DOHH2 (cell line): ENCODE measurements at regions not wholly inside any gene's neighbourhood (a gene's known extent, or its start where the extent isn't known, plus 50 kb on each side); places are given as distances from the start of the nearest gene placed in this dataset.

Experiments
- CTCF ChIP-seq: fragments of 200-600 bp; sonication (generic); IDR thresholded peaks from one replicate; pipeline ENCODE4 v1.5.1; 2014; ENCODE audit warnings: antibody characterized with exemption, mild to moderate bottlenecking, low read depth, low read length; ENCODE audit not compliant: poor library complexity, severe bottlenecking
- EZH2phosphoT487 ChIP-seq: fragments of 200-600 bp; sonication (generic); IDR thresholded peaks from 2 replicates; pipeline ENCODE4 v1.6.1; 2017; ENCODE audit warnings: borderline replicate concordance, mild to moderate bottlenecking, antibody characterized with exemption, low read length, moderate library complexity, mixed read lengths

DNA sequence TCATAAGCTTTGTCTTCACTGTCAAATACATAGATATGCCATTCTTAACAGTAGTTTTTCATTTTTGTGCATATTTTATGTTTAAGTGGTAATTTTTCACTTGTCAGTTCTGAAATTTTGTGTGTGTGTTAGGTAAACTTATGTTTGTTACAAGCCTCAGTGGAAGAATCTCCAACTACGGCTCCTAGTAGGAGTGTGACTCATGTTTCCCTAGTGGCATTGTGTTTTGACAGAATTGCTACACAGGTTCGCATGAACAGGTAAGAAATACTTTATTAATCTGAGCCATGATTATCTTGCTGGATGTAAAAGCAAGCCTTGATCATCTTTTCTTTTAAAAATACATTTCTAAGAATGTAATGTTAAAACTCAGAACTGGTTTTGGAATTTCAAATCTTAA lies 94.4 kb downstream of the BLTP1 start:
- no peak for TF ChIP-seq CTCF
- no peak for TF ChIP-seq EZH2phosphoT487
